Adrenal gland (tissue), 5 donors: ENCODE measurements at regions not wholly inside any gene's neighbourhood (a gene's known extent, or its start where the extent isn't known, plus 50 kb on each side); places are given as distances from the start of the nearest gene placed in this dataset.

Experiments used
- POLR2A ChIP-seq, 2 donors: fragments of 450-650 bp; IDR thresholded peaks; one replicate each; pipeline ENCODE4 v1.6.1; 2017; ENCODE audit warnings: antibody characterized with exemption in 2 of 2, mild to moderate bottlenecking in 2 of 2, moderate library complexity in 1 of 2
- TF ChIP-seq, protein P1 (sequence below), 6 experiments: fragments of 450-650 bp in 4 of 6; fragments of 200-600 bp in 2 of 6; sonication (generic) in 1 of 6; IDR thresholded peaks; 1 replicate in 5 of 6; 2 replicates in 1 of 6; pipeline versions ENCODE4 v1.5.1 to v1.8.0; 2016 to 2021; ENCODE audit warnings: antibody characterized with exemption in 6 of 6, mild to moderate bottlenecking in 2 of 6, moderate library complexity in 1 of 6
- donor health status: DM: no; HTN: no; CAD: no.

GRCh38 chr12:124475295-124476010 lies 92.0 kb downstream of the NCOR2 start:
- TF ChIP-seq, protein P1, sequence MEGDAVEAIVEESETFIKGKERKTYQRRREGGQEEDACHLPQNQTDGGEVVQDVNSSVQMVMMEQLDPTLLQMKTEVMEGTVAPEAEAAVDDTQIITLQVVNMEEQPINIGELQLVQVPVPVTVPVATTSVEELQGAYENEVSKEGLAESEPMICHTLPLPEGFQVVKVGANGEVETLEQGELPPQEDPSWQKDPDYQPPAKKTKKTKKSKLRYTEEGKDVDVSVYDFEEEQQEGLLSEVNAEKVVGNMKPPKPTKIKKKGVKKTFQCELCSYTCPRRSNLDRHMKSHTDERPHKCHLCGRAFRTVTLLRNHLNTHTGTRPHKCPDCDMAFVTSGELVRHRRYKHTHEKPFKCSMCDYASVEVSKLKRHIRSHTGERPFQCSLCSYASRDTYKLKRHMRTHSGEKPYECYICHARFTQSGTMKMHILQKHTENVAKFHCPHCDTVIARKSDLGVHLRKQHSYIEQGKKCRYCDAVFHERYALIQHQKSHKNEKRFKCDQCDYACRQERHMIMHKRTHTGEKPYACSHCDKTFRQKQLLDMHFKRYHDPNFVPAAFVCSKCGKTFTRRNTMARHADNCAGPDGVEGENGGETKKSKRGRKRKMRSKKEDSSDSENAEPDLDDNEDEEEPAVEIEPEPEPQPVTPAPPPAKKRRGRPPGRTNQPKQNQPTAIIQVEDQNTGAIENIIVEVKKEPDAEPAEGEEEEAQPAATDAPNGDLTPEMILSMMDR (IDR thresholded peaks at IDR 0.05) = no peak
- TF ChIP-seq POLR2A (IDR thresholded peaks at IDR 0.05) = no peak
